H9 (cell line): ENCODE measurements at regions not wholly inside any gene's neighbourhood (a gene's known extent, or its start where the extent isn't known, plus 50 kb on each side); places are given as distances from the start of the nearest gene placed in this dataset.

Source experiments
- DNase-seq: peaks from one replicate; pipeline ENCODE4 v3.0.0-alpha.2; 2017
- H2AFZ ChIP-seq: one replicate; pipeline ENCODE4 v1.6.1; 2013; ENCODE audit warnings: mild to moderate bottlenecking, low read length, control low read depth, moderate library complexity
- H2AK5ac ChIP-seq: 2 replicates; pipeline ENCODE4 v1.6.1; 2013; ENCODE audit warnings: low read length, control low read depth, mixed read lengths; ENCODE audit not compliant: insufficient read length
- H2BK120ac ChIP-seq: one replicate; pipeline ENCODE4 v1.6.1; 2013; ENCODE audit warnings: low read depth, mild to moderate bottlenecking, low read length, control low read depth, inconsistent platforms; ENCODE audit not compliant: poor library complexity, severe bottlenecking
- H2BK12ac ChIP-seq: 2 replicates; pipeline ENCODE4 v1.6.1; 2013; ENCODE audit warnings: low read length, control low read depth, mixed read lengths, low read depth; ENCODE audit not compliant: insufficient read length
- H2BK15ac ChIP-seq: 2 replicates; pipeline ENCODE4 v1.6.1; 2013; ENCODE audit warnings: low read depth, low read length, control low read depth
- H2BK20ac ChIP-seq: one replicate; pipeline ENCODE4 v1.6.1; 2013; ENCODE audit warnings: low read depth, mild to moderate bottlenecking, low read length, control low read depth, inconsistent platforms; ENCODE audit not compliant: poor library complexity, severe bottlenecking
- H2BK5ac ChIP-seq: 2 replicates; pipeline ENCODE4 v1.6.1; 2013; ENCODE audit warnings: low read length, control low read depth, mixed read lengths; ENCODE audit not compliant: insufficient read length
- H3K14ac ChIP-seq: 2 replicates; pipeline ENCODE4 v1.6.1; 2013; ENCODE audit warnings: low read length, control low read depth; ENCODE audit not compliant: insufficient read depth
- H3K18ac ChIP-seq: 2 replicates; pipeline ENCODE4 v1.6.1; 2013; ENCODE audit warnings: low read depth, mild to moderate bottlenecking, mixed read lengths, low read length, control low read depth; ENCODE audit not compliant: insufficient read length
- H3K23ac ChIP-seq: 2 replicates; pipeline ENCODE4 v1.6.1; 2013; ENCODE audit warnings: low read length, control low read depth, mixed read lengths, low read depth; ENCODE audit not compliant: insufficient read length
- H3K23me2 ChIP-seq: 2 replicates; pipeline ENCODE4 v1.6.1; 2013; ENCODE audit warnings: low read depth, mild to moderate bottlenecking, mixed read lengths, low read length, control low read depth; ENCODE audit not compliant: insufficient read length, poor library complexity, severe bottlenecking
- H3K27ac ChIP-seq: 2 replicates; pipeline ENCODE4 v1.5.1; 2013; ENCODE audit warnings: low read length, control low read depth, mixed read lengths, low read depth; ENCODE audit not compliant: insufficient read length
- H3K27me3 ChIP-seq: 2 replicates; pipeline ENCODE4 v1.6.1; 2013; ENCODE audit warnings: low read length, control low read depth, inconsistent platforms; ENCODE audit not compliant: insufficient read depth
- H3K4ac ChIP-seq: 2 replicates; pipeline ENCODE4 v1.6.1; 2013; ENCODE audit warnings: low read depth, mild to moderate bottlenecking, control low read depth, inconsistent platforms, low read length, moderate library complexity
- H3K4me1 ChIP-seq: 2 replicates; pipeline ENCODE4 v1.6.1; 2013; ENCODE audit warnings: low read length, control low read depth, inconsistent platforms; ENCODE audit not compliant: insufficient read depth
- H3K4me2 ChIP-seq: 2 replicates; pipeline ENCODE4 v1.6.1; 2013; ENCODE audit warnings: low read length, control low read depth, mixed read lengths; ENCODE audit not compliant: insufficient read length, insufficient read depth
- H3K56ac ChIP-seq: 2 replicates; pipeline ENCODE4 v1.6.1; 2013; ENCODE audit warnings: low read depth, mild to moderate bottlenecking, mixed read lengths, low read length, control low read depth; ENCODE audit not compliant: insufficient read length
- H3K79me1 ChIP-seq: 2 replicates; pipeline ENCODE4 v1.6.1; 2013; ENCODE audit warnings: low read depth, mild to moderate bottlenecking, moderate library complexity, low read length, control low read depth, inconsistent platforms; ENCODE audit not compliant: insufficient read depth, poor library complexity, severe bottlenecking
- H3K79me2 ChIP-seq: 2 replicates; pipeline ENCODE4 v1.6.1; 2013; ENCODE audit warnings: low read length, control low read depth, inconsistent platforms; ENCODE audit not compliant: insufficient read depth
- H3K9ac ChIP-seq: 2 replicates; pipeline ENCODE4 v1.6.1; 2013; ENCODE audit warnings: low read length, control low read depth, mixed read lengths; ENCODE audit not compliant: insufficient read length; ENCODE audit errors: extremely low read depth
- H3K9me3 ChIP-seq: one replicate; pipeline ENCODE4 v1.6.1; 2013; ENCODE audit warnings: low read depth, low read length, inconsistent platforms; ENCODE audit not compliant: control insufficient read depth
- H3T11ph ChIP-seq: one replicate; pipeline ENCODE4 v1.6.1; 2013; ENCODE audit warnings: mild to moderate bottlenecking, low read length, control low read depth, inconsistent platforms
- H4K20me1 ChIP-seq: one replicate; pipeline ENCODE4 v1.6.1; 2013; ENCODE audit not compliant: control insufficient read depth, insufficient read length, insufficient read depth
- H4K5ac ChIP-seq: 2 replicates; pipeline ENCODE4 v1.6.1; 2013; ENCODE audit warnings: low read depth, mild to moderate bottlenecking, mixed read lengths, low read length, control low read depth; ENCODE audit not compliant: insufficient read length
- H4K8ac ChIP-seq: replicated peaks from 2 replicates; pipeline ENCODE4 v1.6.1; 2013; ENCODE audit warnings: low read length, control low read depth, mixed read lengths, low read depth; ENCODE audit not compliant: insufficient read length
- H4K91ac ChIP-seq: 2 replicates; pipeline ENCODE4 v1.6.1; 2013; ENCODE audit warnings: low read depth, mild to moderate bottlenecking, moderate library complexity, mixed read lengths, low read length, control low read depth; ENCODE audit not compliant: insufficient read length
- H3K27ac Mint-ChIP-seq, 3 experiments: 2 replicates in 2 of 3; 3 replicates in 1 of 3; pipeline ENCODE4 v1.8.0; 2020 to 2021; ENCODE audit warnings: mixed read lengths in 3 of 3, mild to moderate bottlenecking in 1 of 3, moderate library complexity in 1 of 3
- H3K27me3 Mint-ChIP-seq: 2 replicates; pipeline ENCODE4 v1.8.0; 2021; ENCODE audit warnings: low read depth, mild to moderate bottlenecking, moderate library complexity, mixed read lengths
- H3K36me3 Mint-ChIP-seq, 3 experiments: 2 replicates in 2 of 3; 3 replicates in 1 of 3; pipeline ENCODE4 v1.8.0; 2020 to 2021; ENCODE audit warnings: low read depth in 3 of 3, mixed read lengths in 3 of 3; ENCODE audit not compliant: insufficient read depth in 1 of 3
- H3K4me1 Mint-ChIP-seq, 2 experiments: 2 replicates each; pipeline ENCODE4 v1.8.0; 2020; ENCODE audit warnings: mixed read lengths in 2 of 2
- H3K4me3 Mint-ChIP-seq, 2 experiments: 2 replicates in 1 of 2; 3 replicates in 1 of 2; pipeline ENCODE4 v1.8.0; 2020 to 2021; ENCODE audit warnings: mild to moderate bottlenecking in 2 of 2, mixed read lengths in 2 of 2, moderate library complexity in 1 of 2
- H3K9me3 Mint-ChIP-seq, 2 experiments: 2 replicates in 1 of 2; 3 replicates in 1 of 2; pipeline ENCODE4 v1.8.0; 2020; ENCODE audit warnings: mild to moderate bottlenecking in 2 of 2, mixed read lengths in 2 of 2, moderate library complexity in 1 of 2
- WGBS: extraction: QIAGEN DNeasy Blood & Tissue Kit; methylation state at CpG from one replicate; pipeline ENCODE4 v1.1.7; 2013; ENCODE audit warnings: missing lambda C conversion rate, low lambda C conversion rate, mixed read lengths; ENCODE audit not compliant: insufficient read length; ENCODE audit errors: extremely low coverage; 5-methylcytosine and 5-hydroxymethylcytosine counted together
- TF ChIP-seq, protein P1 (sequence below): fragments of 200-600 bp; sonication (generic); conservative IDR thresholded peaks from 3 replicates; pipeline ENCODE4 v1.8.0; 2021; ENCODE audit warnings: antibody characterized with exemption, mild to moderate bottlenecking

GRCh38 chr16:49067776-49068175 is 213.9 kb downstream of the CBLN1 start:
- H2BK15ac ChIP-seq, result no peak overlapping the region
- no peak overlapping the region for H3T11ph ChIP-seq
- Mint-ChIP-seq H3K27ac (peak overlapping the region in 1 of 3 experiments; percentile 39; a peak in 1 of 7 replicates), H3K27me3 (no peaks in the 10 kb centered on the region; the same call in 1 of the 2 replicates), H3K36me3 (no peaks in the 10 kb centered on the region), H3K4me3 (no peak overlapping the region), H3K4me1 (peaks cover 2 to 4% of the 10 kb centered on the region in 2 experiments; a peak in 2 of 4 replicates), H3K9me3 (peaks cover 0 to 7% of the 10 kb centered on the region in 2 experiments; a peak in 2 of 5 replicates)
- no peaks in the 10 kb centered on the region for H3K79me2 ChIP-seq
- no peak overlapping the region for H2BK12ac ChIP-seq
- no peaks in the 10 kb centered on the region for H3K27me3 ChIP-seq
- no peak overlapping the region for H2BK20ac ChIP-seq
- no peak overlapping the region for H3K18ac ChIP-seq
- no peak overlapping the region for H3K14ac ChIP-seq
- no peak overlapping the region for H3K27ac ChIP-seq
- no peak overlapping the region for H4K5ac ChIP-seq
- no peak for DNase-seq
- H4K91ac ChIP-seq, result no peak overlapping the region
- H3K4me2 ChIP-seq, result no peak overlapping the region
- no peak overlapping the region for H2AFZ ChIP-seq
- H2BK5ac ChIP-seq, result no peak overlapping the region
- no peaks in the 10 kb centered on the region for H3K9me3 ChIP-seq
- H3K4me1 ChIP-seq, result no peaks in the 10 kb centered on the region
- no peak overlapping the region for H3K9ac ChIP-seq
- no peak overlapping the region for H3K56ac ChIP-seq
- TF ChIP-seq, protein P1, sequence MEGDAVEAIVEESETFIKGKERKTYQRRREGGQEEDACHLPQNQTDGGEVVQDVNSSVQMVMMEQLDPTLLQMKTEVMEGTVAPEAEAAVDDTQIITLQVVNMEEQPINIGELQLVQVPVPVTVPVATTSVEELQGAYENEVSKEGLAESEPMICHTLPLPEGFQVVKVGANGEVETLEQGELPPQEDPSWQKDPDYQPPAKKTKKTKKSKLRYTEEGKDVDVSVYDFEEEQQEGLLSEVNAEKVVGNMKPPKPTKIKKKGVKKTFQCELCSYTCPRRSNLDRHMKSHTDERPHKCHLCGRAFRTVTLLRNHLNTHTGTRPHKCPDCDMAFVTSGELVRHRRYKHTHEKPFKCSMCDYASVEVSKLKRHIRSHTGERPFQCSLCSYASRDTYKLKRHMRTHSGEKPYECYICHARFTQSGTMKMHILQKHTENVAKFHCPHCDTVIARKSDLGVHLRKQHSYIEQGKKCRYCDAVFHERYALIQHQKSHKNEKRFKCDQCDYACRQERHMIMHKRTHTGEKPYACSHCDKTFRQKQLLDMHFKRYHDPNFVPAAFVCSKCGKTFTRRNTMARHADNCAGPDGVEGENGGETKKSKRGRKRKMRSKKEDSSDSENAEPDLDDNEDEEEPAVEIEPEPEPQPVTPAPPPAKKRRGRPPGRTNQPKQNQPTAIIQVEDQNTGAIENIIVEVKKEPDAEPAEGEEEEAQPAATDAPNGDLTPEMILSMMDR, result no peak
- no peak overlapping the region for H3K4ac ChIP-seq
- H2BK120ac ChIP-seq, result no peak overlapping the region
- H3K23me2 ChIP-seq, result no peaks in the 10 kb centered on the region
- H3K79me1 ChIP-seq, result no peaks in the 10 kb centered on the region
- WGBS, result no CpG with 5 or more reads among the region's 4 CpGs
- H2AK5ac ChIP-seq, result no peak overlapping the region
- H3K23ac ChIP-seq, result no peak overlapping the region
- H4K8ac ChIP-seq, result no peak overlapping the region
- H4K20me1 ChIP-seq, result no peaks in the 10 kb centered on the region
